HG03159 (cell line): ENCODE measurements at regions not wholly inside any gene's neighbourhood (a gene's known extent, or its start where the extent isn't known, plus 50 kb on each side); places are given as distances from the start of the nearest gene placed in this dataset.

Source experiments
- ATAC-seq: cut with Tn5 transposase; IDR thresholded peaks from one replicate; pipeline ENCODE4 v1.9.1; 2021; ENCODE audit warnings: mild to moderate bottlenecking, moderate library complexity; ENCODE audit not compliant: unreplicated experiment

GRCh38 chr5:129322968-129323367 is 137.1 kb upstream of the ADAMTS19 start:
- no peak for ATAC-seq

GRCh38 chr5:129341306-129341705 is 118.8 kb upstream of the ADAMTS19 start:
- no peak for ATAC-seq

GRCh38 chr5:129342796-129343195 is 117.3 kb upstream of the ADAMTS19 start:
- no peak for ATAC-seq

DNA sequence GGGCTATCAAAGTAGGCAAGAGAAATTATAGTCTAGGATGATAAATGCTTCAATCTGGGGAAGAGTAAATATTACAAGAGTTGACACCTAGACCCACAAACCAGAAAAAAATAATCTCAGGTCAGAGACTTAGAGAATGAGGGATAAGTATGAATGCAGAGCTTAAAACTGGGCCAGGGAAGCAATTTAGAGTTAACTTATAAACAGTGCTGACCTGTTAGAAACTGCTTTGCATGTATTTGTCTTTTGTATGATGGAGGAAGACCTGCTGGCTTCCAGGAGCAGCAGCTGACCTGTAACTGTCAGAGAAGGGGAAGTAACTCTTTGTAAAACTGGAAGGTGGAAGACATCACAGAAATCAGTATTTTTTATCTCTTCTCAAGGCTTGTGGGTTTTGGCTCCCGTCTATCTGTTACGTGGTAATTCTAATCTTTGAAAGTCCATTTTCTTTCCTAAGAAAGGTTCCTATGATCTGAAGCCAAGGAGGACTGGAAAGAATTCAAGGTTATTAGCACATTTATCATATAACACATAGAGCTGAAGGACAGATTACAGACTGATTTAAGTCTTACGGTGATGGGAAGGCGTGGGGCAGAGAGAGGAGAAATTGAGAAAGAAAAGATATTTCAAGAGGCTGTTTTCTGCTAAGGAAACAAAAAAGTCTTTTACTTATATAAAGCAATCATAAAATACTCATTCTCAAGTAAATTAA is 114.7 kb upstream of the ADAMTS19 start:
- no peak for ATAC-seq

- no peak for ATAC-seq
These were observed 103.3 kb upstream of the ADAMTS19 start for GRCh38 chr5:129356846-129357245.

DNA sequence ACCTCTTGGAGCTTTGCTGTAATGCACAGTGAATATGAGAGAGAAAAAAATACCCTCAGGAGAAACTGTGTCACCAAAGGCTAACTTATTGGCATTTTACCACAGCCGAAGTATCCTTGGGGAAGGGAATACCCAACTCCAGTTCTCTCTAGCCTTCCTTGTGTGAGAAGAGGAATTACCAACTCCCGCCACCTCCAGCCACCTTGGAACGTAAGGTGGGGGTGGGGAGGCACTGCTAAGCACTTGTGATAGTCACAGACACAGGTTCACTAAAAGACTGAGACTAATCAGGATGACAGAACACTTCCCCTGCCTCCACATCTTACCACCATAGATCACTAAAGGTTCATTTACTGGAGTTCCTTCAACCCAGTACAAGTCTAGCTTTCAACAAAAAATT is 102.0 kb upstream of the ADAMTS19 start:
- ATAC-seq, result no peak

DNA sequence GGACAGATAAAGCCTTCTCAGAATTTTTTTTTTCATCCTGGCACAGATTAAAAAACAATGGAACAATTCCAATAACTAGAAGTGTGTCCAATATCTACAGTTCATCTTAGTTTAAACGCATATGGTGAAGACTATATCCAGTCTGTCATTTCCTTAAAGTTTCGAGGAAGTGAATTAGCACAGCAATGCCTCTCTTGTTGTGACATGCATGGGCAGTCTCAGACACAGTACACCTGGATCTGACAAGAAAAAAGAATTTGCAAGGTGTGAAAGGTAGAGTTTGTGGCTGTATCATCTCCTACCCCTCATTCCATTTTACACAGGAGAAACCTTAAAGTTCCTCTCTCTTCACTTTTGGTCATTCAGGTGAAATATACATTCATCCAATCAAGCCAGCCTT is 100.6 kb upstream of the ADAMTS19 start:
- ATAC-seq, result no peak

DNA sequence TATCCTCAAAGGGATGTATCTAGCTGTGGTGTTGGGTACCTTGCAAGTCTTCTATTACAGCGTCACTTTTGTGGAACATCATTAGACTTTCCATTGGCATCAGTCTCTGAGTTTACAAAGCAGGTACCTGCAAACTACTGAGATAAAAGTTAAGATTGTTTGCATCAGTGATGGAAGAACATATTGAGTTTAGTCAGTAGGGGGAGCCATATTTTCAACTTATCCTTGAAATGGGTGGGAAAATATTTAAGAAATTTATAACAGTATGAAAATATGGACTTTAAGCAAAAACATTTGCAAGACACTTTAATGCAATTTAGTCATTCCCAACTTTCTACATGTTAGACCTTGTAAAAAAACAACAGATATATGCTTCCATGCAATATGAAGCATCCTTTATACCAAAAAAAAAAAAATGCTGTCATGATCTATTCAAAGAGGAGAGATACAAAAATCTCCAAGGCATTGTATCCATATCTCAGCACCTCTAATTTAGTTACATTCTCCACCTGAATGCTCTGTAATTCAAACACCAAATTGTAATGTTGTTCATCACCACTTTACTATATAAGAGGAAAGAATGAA is 98.6 kb upstream of the ADAMTS19 start:
- ATAC-seq, result peak; percentile 54

DNA sequence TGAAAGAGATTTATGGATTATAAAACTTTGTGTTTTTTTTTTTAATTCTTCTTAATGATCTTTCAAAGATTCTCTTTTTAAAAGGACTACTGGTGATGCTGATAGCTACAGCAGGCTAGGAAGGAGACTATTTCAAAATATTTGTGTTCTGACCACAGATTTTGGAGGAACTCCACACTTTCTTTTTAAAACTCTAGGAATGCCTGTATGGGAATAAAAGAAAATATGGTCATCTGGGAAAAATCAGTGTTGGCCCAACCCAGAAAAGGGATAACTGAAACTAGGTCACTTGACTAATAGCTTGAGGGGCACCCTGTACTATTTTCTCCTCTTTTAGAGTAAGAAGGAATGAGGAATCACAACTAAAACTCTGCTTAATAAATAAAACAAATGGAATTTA is 97.6 kb upstream of the ADAMTS19 start:
- ATAC-seq, result no peak

- ATAC-seq, result no peak
These were observed 96.1 kb upstream of the ADAMTS19 start for GRCh38 chr5:129363991-129364390.

DNA sequence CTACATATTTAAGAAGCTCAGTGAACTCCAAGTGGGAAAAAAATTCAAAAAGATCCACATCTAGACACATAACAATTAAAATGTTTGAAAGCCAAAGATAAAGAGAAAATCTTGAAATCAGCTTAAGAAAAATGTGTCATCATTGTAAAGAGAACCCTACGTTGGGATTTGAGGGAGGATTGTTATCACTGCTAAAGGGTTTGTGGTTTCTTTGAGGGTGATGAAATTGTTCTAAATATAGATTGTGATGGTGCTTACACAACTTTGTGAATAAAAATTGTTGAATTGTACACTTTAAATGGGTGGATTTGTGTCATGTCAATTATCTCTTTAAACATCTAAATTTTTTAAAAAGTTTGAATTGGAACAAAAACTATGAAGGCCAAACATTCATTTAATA is 92.2 kb upstream of the ADAMTS19 start:
- ATAC-seq, result no peak

DNA sequence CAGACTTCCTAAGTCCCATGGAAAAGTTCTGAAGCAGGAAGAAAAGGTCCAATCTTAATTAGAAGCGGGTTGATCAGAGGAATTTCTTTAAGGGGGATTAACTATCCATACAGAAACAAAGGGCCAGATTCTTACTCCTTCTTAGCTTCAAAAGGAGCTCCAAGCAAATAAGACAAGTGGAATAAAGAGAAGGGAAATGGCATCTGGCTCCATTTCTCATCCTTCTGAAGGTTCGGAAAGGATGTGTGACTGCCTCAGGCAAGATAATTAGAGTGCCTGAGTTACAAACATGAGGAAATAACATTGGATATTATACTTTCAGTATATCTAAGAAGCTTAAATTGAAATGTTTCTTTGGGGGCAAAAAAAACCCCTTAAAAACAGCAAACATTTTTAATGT is 88.1 kb upstream of the ADAMTS19 start:
- no peak for ATAC-seq

GRCh38 chr5:129377504-129377903 is 82.6 kb upstream of the ADAMTS19 start:
- ATAC-seq, result no peak

DNA sequence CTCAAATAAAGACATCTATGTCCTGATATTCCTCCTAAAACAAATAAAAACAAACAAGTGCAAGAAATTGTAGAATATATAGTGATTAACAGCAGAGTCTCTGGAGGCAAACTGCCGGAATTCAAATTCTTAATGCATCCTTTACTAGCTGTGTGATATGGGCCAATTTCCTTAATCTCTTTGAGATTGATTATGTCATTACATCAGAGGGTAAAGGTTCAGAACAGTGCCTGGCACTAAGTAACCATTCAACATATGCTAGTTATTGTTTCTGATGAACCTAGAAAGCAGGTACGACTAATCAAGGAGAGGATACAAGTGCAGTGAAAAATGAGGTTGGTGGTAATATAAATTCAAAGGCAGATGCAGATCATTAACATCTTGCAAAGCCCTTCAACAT is 81.1 kb upstream of the ADAMTS19 start:
- ATAC-seq, result no peak

GRCh38 chr5:129379406-129379805 is 80.7 kb upstream of the ADAMTS19 start:
- ATAC-seq, result no peak

GRCh38 chr5:129382921-129383672 is 77.0 kb upstream of the ADAMTS19 start:
- ATAC-seq, result no peak

DNA sequence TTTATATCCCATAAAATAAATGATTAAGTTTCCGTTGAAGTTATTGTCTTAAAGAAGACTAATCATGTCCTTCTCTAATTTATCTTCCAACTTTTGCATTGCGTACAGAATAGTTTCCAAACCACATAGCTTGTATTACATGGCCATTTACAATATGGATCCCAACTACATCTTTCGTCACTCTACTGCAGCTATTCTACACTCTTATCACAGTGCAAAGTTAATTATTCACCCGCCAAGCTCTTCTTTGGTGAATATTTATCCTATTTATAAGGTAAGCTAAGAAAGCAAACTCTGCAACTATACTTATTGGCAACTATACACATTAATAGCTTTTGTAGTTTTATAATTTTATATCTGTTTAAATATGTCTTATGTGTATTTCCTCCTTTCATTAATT is 75.9 kb upstream of the ADAMTS19 start:
- ATAC-seq, result no peak

DNA sequence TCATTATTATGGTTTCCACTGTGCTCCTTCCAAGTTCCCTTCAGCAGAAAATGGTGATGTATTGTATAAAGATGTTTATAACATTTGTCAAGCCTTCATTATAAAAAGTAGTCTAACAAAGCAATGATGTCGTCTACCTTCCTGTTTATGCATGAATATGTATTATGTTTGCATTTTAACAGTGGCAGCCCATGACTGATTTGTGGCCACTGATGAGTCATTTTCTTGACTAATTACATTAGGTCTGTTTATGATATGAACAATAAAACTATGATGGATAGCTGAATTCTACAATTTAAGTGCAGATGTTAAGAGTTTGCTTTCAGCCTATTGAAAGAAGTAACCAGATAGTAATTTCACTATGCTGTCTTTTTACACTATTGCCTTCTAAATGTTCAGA is 75.4 kb upstream of the ADAMTS19 start:
- no peak for ATAC-seq

- ATAC-seq, result no peak
These were observed 72.2 kb upstream of the ADAMTS19 start for GRCh38 chr5:129387944-129388343.

- ATAC-seq, result no peak
These were observed 67.4 kb upstream of the ADAMTS19 start for GRCh38 chr5:129392681-129393080.

DNA sequence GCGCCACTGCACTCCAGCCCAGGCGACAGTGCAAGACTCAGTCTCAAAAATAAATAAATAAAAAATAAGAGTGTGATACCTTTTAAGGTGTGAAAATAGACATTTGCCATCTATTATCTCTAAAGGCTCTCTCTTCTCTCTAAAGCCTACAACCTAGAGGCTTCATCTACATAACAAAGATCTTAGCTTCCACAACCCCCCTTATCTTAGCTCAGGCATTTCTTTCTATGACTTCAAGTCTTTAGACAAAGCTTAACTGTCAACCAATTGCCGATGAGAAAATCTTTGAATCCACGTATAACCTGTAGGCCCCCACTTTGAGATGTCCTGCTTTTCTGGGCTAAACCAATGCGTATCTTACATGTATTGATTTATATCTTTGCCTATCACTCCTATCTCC is 64.9 kb upstream of the ADAMTS19 start:
- ATAC-seq, result no peak

DNA sequence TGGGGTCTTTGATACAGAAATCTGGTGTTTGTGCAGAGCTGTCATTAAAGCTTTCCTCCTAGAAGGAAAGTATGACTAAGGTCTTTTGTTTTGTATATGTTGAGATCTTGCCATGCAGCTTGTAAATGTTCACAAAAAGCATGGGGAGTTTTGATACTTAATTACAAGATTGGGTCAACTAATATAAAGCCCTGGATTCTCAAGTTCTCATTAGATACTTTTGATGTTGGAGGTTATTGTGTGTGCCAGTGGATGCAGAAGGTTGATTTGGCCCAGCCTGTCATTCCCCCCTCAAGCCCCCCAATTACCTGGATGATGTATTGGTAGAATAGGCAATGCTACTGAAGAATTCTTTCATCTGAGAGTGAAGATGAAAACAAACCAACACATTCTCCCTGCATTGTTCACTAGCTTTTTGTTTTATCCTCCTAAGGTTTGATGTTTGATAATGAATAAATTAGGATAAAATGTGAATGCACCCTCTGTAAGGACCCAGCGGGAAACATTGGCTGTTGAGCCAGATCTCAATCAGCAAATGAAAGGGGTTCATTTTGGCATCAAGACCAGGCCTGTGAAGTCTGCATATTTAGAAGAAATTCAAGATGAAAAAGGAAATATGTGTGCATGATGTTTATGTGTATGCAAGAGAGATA is 61.9 kb upstream of the ADAMTS19 start:
- no peak for ATAC-seq
